WERI-Rb-1 (cell line): ENCODE measurements at regions not wholly inside any gene's neighbourhood (a gene's known extent, or its start where the extent isn't known, plus 50 kb on each side); places are given as distances from the start of the nearest gene placed in this dataset.

Experiments used
- DNase-seq: peaks from one replicate; pipeline ENCODE4 v3.0.0-alpha.2; 2020
- H3K27ac ChIP-seq: fragments of 250-450 bp; sonication (Bioruptor Pico); 2 replicates; pipeline ENCODE4 v1.5.1; 2020; ENCODE audit warnings: mild to moderate bottlenecking, moderate library complexity
- H3K27me3 ChIP-seq: fragments of 250-450 bp; sonication (Bioruptor Pico); 2 replicates; pipeline ENCODE4 v1.5.1; 2021; ENCODE audit warnings: mild to moderate bottlenecking, low read depth, moderate library complexity; ENCODE audit not compliant: insufficient read depth, severe bottlenecking
- H3K36me3 ChIP-seq: fragments of 250-450 bp; sonication (Bioruptor Pico); 2 replicates; pipeline ENCODE4 v1.5.1; 2020; ENCODE audit warnings: mild to moderate bottlenecking, moderate library complexity
- H3K4me3 ChIP-seq: 2 replicates; pipeline ENCODE4 v1.5.1; 2011; ENCODE audit warnings: low read depth, mild to moderate bottlenecking, control low read depth, low read length
- H3K9me3 ChIP-seq: fragments of 250-450 bp; sonication (Bioruptor Pico); 2 replicates; pipeline ENCODE4 v1.5.1; 2021; ENCODE audit warnings: mild to moderate bottlenecking, moderate library complexity; ENCODE audit not compliant: severe bottlenecking
- CTCF ChIP-seq: IDR thresholded peaks from 2 replicates; pipeline ENCODE4 v1.5.1; 2011; ENCODE audit warnings: low read depth, mild to moderate bottlenecking, control low read depth, inconsistent platforms, low read length

GRCh38 chr2:139230881-139231280 is 450.7 kb upstream of the NXPH2 start:
- no peaks in the 10 kb centered on the region for H3K9me3 ChIP-seq
- H3K27me3 ChIP-seq, result no peaks in the 10 kb centered on the region
- no peak for DNase-seq
- no peak overlapping the region for H3K27ac ChIP-seq
- TF ChIP-seq CTCF, result no peak
- no peaks in the 10 kb centered on the region for H3K36me3 ChIP-seq
- no peak overlapping the region for H3K4me3 ChIP-seq

GRCh38 chr2:139228276-139228675 is 448.1 kb upstream of the NXPH2 start:
- Histone ChIP-seq H3K4me3 (no peak overlapping the region), H3K27me3 (no peaks in the 10 kb centered on the region), H3K27ac (no peak overlapping the region), H3K9me3 (no peaks in the 10 kb centered on the region), H3K36me3 (no peaks in the 10 kb centered on the region)
- DNase-seq, result no peak
- TF ChIP-seq CTCF, result no peak

GRCh38 chr2:139225961-139226360 is 445.8 kb upstream of the NXPH2 start:
- no peak for DNase-seq
- no peaks in the 10 kb centered on the region for H3K36me3 ChIP-seq
- no peaks in the 10 kb centered on the region for H3K27me3 ChIP-seq
- H3K4me3 ChIP-seq, result no peak overlapping the region
- H3K9me3 ChIP-seq, result no peaks in the 10 kb centered on the region
- no peak for TF ChIP-seq CTCF
- H3K27ac ChIP-seq, result no peak overlapping the region

- no peaks in the 10 kb centered on the region for H3K36me3 ChIP-seq
- DNase-seq, result no peak
- H3K27me3 ChIP-seq, result no peaks in the 10 kb centered on the region
- no peaks in the 10 kb centered on the region for H3K9me3 ChIP-seq
- no peak overlapping the region for H3K27ac ChIP-seq
- H3K4me3 ChIP-seq, result no peak overlapping the region
- no peak for TF ChIP-seq CTCF
Measured at GRCh38 chr2:139218181-139218580, 438.0 kb upstream of the NXPH2 start.

- Histone ChIP-seq H3K36me3 (no peaks in the 10 kb centered on the region), H3K27me3 (no peaks in the 10 kb centered on the region), H3K4me3 (no peak overlapping the region), H3K9me3 (no peaks in the 10 kb centered on the region), H3K27ac (no peak overlapping the region)
- no peak for TF ChIP-seq CTCF
- no peak for DNase-seq
Measured at GRCh38 chr2:139217641-139218040, 437.5 kb upstream of the NXPH2 start.

- H3K27me3 ChIP-seq, result no peaks in the 10 kb centered on the region
- H3K4me3 ChIP-seq, result no peak overlapping the region
- H3K9me3 ChIP-seq, result no peaks in the 10 kb centered on the region
- DNase-seq, result no peak
- TF ChIP-seq CTCF, result no peak
- no peak overlapping the region for H3K27ac ChIP-seq
- no peaks in the 10 kb centered on the region for H3K36me3 ChIP-seq
Measured at GRCh38 chr2:139216435-139216834, 436.2 kb upstream of the NXPH2 start.
